NCI-H82 treated with DMSO at 0.1 percent for 48 hours (cell line): ENCODE measurements at regions not wholly inside any gene's neighbourhood (a gene's known extent, or its start where the extent isn't known, plus 50 kb on each side); places are given as distances from the start of the nearest gene placed in this dataset.
"Not testable (repeated sequence)": the region's sequence is repeated elsewhere in the genome, so short reads cannot be mapped to it uniquely, and the experiment has no call there.

ENCODE experiments used
- DNase-seq: peaks from one replicate; lab custom pipeline; 2025; ENCODE audit not compliant: unreplicated experiment; lab: John Stamatoyannopoulos, UW

- no peak for DNase-seq
Measured at GRCh38 chr17:20935740-20936139, 107.1 kb downstream of the USP22 start.

GRCh38 chr17:20938244-20938643, 104.6 kb downstream of the USP22 start:
- DNase-seq: no peak

GRCh38 chr17:20938988-20939615, 103.7 kb downstream of the USP22 start:
- DNase-seq: no peak

- no peak for DNase-seq
Measured at GRCh38 chr17:20941872-20942271, 100.9 kb downstream of the USP22 start.

DNA sequence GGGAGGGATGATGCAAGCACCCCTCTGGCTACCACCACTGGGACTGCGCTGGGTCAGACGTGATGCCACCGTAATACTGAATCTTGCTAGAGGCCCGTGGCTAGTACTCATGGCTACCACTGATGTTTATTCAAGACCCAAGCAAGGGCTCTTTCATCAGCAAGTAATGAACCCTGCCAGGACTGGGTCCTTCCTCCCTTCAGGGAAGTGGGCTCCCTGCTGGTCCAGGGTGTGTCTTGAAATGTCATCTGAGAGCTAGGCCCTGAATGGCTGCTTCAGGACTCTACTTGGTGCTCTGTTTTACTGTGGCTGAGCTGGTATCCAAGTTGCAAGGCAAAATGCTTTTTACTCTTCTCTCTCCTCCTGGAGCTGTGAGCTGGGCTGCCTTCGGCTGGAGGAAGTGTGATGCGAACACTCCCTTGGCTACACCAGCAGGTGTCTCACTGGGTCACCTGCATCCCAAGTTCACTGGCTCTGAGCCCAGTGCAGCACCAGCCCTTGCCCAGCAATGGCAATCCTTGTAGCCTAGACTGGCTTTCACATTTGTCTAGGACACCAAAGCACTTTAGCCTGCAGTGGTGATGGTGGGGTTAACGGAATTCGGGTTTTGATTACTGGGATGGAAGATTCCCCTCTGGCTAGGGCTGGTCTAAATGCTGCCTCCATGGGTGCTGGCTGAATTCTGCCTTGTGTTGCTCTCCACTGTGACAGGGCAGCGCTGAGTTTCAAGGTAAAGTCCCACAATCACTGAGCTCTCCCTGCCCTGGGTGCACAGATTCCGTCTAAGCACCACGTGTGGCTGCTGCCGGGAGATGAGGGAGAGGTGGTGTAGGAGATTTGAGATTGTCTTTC, 98.6 kb downstream of the USP22 start:
- DNase-seq: no peak

DNA sequence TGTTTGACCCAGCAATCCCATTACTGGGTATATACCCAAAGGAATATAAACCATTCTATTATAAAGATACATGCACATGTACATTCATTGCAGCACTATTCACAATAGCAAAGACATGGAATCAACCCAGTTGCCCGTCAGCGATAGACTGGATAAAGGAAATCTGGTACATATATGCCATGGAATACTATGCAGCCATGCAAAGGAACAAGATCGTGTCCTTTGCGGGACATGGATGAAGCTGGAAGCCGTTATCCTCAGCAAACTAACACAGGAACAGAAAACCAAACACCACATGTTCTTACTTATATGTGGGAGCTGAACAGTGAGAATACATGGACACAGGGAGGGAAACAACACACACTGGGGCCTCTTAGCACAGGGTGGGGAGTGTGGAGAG, 95.1 kb downstream of the USP22 start:
- not testable (repeated sequence) for DNase-seq

DNA sequence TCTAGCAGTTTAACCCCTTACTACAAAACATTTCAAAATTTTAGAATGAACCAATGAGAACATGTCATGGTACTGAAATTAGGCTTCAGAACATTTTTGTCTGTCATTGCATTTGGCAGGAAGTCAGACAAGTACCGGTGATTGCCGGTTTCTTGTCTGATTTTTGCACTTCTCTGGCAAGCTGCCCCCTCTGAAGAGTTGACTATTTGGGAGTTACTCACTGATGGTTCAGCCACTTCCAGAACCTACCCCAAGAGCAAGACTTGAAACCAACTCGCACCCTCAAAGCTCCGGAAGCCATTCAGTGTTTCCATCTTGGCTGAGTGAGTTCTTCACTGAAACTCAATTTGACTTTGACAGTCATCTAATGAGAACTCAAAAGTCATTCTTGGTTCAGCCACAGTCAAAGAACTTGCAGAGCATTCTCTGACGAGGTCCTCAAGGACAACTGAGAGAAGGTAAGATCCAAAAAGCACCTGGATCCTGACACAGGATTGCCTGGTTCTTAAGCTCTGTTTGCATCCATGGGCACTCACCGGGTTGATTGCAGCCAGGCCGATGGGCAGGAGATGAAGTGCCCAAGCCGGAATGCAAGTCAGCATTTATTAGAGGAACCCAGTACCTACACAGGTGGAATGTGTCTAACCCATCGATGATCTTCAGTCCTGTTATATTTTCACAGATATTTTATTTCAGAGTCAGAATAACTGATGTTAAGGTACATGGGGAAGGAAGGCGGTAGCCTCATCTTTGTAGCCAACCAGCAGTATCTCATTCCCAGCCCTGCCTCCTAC, 93.6 kb downstream of the USP22 start:
- DNase-seq: no peak
